KG1 (cell line): ENCODE measurements at regions not wholly inside any gene's neighbourhood (a gene's known extent, or its start where the extent isn't known, plus 50 kb on each side); places are given as distances from the start of the nearest gene placed in this dataset.

Experiments
- DNase-seq: peaks from one replicate; lab custom pipeline; 2025; lab: John Stamatoyannopoulos, UW

DNA sequence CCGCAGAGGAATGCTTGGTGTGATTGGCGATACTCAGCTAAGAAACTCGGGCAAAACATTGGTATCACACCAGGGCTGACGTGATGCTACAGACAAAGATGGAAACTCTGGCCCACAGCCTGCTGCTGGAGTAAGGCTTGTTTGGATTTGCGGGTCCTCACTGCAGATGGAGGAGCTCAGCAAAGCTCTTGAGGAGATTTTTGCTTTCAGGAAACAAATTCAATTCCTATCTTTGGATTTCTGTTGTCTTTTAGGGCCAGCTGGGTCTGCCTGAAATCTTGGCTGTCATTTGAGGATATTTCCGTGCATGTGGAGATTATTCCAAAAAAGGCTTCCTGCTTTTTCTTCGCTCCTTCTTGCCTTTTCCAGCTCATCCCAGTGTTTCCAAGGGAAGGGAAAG lies 475.8 kb downstream of the TSN start:
- no peak for DNase-seq

DNA sequence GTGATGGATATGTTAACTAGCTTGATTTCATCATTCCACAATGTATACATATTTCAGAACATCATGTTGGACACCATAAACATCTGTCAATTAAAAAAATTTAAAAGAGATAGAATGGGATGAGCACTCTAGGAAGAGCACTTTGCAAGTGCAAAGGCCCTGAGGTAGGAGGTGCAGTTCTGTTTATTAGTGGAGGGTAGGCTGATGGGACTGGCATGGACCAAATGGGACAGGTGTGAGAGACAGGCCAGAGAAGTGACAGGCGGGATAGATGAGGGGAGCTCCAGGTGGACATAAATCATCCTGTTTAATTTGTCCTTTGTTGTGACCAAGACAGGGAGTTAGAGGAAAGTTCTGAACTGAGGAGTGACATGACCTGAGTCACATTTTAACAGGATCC lies 477.9 kb downstream of the TSN start:
- DNase-seq = no peak

DNA sequence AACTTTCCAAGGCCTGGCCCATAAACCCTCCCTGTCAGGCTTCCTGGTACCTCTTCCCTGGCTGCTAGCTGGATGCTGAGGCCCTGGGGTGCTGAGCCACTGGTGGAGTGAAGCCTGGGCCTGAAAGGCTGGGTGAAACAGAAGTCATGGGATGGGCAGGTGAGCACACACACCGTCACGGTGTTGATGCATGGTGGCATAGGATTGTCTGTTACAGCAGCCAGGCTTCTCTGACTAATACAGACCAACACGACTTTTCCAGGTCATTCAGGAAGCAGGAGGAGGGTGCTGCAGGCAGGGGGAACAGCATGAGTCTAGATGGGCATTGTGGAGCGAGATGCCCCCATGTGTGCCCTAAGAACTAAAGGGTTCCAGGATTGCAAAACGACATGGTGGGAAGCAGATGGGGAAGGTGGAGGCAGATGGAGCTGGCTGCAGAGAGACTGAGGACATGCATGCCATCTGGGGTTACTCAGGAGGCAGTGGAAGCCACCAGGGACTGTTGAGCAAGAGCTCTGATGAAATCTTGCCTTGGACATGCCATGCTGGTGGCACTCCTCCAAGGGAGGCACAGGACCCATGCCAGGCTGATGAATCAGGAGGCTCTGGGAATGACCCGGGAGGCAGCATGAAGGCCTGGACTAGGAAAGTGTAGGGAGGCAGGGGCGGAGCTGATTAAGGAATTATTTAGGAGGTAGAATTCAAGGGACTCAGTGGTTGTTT lies 480.9 kb downstream of the TSN start:
- DNase-seq = no peak

DNA sequence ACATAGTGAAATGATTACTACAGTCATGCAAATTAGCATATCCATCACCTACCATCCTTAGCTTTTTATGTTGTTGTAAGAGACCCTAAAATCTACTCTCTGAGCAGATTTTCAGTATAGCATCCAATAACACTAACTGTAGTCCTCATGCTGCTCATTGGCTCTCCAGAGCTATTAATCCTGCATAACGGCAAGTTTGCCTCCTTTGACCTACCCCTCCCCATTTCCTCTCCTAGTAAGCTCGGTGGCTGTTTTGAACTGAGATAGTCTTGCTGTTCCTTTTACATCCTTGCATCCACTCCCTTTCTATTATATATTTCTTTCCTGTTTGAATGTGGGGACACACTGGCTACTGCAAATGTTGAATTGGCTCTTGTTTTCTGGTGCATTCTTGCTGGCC lies 481.5 kb downstream of the TSN start:
- DNase-seq = no peak

DNA sequence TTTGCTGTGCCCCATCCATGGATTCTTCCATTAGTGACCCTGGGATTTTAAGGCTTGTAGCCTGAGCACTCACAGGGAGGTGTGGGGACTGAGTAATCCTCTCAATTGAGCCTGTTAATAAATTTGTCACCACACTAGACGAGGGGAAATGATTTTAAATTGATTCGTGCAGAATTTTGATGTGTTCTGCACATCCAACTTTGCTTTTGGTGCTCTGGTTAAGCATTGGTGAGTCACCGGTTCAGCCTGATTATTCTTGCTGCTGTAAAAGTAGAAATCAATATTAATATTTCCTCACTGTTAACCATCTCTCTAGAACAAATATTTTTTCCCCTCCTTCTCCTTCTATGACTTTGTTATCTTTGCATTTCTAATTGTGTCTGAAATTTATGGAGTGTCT lies 482.0 kb downstream of the TSN start:
- DNase-seq = no peak

DNA sequence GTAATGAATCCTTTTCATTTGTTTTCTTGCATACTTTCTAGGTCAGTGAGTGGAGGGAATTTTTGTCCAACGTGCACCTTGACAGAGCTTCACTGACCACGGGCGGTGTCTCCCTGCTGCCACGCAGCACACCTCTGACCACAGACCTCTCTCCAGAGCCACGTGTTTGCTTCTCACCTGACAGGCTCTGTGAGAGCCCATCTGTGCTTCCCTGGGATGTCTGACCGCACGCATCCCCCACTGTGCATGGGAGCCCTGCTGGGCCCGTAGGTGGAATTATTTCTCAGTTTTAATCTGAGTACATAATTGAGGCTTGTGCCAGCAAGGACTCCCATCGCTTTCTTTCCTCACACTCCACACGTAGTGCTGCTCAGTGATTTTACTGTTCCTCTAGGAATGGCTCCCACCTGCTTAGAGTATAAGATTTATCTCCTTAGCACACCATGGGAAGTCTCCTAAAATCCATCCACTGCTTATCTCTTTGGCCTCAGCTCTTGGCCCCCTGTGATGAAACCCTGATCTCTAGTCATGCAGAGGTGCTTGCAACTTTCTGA lies 482.6 kb downstream of the TSN start:
- no peak for DNase-seq

DNA sequence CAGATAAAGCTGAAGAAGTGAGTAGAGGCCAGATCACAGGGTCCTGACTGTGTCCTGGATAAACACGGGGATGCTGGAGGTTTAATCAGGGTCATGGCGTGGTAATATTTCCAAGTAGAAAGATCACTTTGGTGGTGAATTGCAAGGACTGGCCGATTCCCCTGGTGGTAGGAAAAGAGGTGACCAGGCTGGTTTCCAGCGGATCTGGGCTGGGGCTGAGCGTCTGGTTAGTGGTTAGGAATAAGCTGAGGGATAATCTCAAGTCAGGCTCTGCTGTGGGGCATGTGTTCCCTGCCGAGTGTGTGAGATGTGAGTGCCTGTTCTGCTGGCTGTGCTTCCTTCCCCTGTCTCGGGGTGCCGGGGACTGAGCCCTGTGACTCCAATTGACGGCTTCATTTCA lies 484.0 kb downstream of the TSN start:
- no peak for DNase-seq

DNA sequence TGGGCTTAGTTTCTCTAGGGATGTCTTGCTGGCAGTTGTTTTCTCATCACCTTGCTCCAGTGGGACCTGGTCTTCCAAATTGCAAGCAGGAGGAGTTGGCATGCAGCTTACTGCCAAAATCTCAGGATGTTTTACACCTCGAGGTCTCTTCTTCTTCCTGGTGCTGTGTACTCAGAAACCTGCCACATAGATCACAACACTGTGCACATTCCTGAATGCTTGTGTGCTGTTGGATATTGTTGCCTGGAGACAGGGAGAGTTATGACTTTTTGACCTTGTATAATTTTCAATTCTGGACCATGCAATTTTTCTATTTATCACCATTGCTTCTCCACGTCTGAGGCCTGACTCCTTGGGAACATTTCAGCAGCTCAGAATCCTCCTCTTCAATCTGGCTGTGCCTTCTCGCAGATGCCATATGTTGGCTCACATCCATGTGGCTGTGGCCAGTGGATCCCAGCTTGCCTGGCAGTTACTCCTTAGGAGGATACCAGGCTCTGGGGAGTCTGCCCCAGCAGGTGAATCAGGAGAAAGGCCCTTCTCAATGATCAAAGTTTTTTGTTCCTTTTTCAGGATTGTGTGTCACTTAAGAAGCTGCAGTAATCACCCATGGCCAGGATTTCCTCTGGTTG lies 489.3 kb downstream of the TSN start:
- DNase-seq = peak; percentile 4

DNA sequence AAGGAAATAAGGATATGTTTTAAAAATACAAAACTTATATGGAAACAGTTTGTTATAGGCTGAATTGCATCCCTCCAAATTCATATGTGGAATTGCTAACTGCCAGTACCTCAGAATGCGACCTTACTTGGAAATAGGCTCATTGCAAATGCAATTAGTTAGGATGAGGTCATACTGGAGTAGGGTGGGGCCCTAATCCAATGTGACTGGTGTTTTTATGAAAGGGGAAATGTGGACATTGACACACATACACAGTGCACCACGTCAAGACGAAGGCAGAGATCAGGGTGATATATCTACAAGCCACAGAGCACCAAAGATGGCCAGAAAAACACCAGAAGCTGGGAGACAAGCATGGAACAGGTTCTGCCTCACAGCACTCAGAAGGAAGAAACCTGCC lies 494.2 kb downstream of the TSN start:
- no peak for DNase-seq

DNA sequence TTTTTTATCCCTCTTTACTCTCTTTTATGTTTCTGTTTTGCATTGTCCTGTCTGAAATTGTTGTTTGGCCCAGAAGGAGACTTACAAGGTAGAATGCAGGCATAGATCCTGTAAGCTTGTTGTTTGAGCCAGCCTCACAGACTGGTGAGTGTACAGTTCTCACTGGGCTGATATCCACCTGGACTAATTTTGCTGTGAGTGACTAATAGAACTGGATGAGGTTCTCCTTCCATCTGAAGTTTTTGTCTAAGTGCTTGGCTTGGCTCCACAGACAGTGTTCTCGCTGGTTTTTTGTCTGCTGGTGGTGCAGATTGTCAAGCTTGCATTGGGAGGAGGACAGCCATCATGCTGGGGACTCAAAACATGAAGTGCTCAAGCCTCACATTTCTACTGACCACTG lies 495.7 kb downstream of the TSN start:
- DNase-seq = no peak

DNA sequence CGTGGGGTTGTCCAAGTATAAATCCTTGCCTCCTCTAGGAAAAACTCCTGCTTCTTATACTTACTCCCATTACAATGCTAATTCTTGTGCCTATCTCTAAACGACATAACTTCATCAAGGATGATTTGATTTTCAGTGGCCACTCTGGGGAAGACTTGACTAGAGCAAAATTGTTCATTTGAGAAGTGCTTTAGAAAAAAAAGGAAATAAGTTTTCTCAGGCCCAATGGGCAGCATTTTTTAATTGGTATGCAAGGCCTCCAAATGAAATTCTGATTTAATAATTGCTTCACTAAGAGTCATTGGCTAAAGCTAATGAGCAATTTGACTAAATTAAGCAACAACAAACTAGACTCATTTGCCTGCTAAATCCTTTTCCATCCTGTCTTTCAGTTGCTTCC lies 496.1 kb downstream of the TSN start:
- no peak for DNase-seq

DNA sequence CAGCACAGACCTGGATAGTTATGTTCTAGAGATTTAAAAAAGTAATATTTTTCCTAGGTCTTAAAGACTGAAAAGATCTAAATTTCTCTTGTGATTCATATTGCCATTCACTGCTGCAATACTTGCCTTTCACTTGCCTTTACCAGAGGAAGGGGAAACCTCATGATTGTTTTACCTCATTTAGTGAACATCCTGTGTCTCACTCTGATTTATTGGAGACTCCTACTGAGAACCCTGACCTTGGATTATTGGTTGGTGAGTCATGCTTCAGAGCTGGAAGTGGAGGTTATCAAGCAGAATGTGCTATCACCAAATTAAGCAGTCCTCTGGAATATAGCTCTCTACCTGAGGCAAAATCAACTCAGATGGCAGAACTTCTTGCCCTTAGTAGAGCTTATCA lies 500.5 kb downstream of the TSN start:
- DNase-seq = no peak

DNA sequence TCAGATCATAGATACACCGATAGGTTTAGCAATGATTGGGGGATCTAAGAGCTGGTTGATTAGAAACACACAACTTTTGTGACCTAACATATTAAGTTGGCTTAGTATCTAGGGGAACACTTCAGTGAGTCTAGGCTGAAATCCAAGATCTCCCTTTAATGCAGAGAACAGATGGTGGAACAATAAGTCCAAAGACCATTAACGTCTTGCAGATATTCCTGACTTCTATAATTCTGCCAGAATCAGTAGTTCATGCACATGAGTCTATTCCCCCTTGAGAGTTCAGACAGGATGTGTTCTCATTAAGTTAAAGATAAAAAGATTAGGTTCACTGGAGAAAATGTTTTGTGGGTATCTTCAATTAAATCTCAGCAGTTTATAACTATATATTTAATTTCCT lies 506.5 kb downstream of the TSN start:
- DNase-seq = no peak

DNA sequence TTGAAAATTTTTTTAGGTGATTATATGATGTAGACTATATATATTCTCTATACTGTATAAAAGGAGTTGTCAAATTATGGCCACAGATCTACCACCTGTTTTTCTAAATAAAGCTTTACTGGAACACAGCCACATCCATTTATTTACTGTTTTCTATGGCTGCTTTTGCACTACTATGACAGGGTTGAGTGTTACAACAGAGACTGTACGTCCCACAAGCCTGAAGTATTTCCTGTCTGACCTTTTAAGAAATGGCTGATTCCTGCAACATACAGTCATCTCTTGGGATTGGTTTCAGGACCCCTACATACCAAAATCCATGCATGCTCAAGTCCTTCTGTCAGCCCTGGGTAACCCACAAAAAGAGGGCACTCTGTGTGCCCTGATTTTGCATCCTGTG lies 508.3 kb downstream of the TSN start:
- DNase-seq = no peak

DNA sequence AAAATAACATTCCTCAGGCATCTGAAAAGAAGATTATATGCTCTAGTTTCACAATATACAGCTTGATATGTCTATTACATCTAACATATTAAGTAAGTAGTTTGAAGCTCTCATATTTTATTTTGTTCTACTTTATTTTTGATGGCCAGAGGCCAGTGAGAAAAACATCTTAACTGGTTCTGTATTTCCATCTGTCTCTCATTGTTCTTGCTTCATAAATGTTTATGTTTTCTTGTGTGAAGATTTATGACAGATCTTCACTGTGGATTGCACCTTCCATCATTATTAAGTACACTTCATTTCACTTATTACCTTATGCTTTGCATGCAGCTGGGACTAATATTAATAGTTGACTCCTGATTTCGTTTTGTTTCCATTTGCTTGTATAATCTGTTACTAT lies 511.2 kb downstream of the TSN start:
- DNase-seq = no peak

DNA sequence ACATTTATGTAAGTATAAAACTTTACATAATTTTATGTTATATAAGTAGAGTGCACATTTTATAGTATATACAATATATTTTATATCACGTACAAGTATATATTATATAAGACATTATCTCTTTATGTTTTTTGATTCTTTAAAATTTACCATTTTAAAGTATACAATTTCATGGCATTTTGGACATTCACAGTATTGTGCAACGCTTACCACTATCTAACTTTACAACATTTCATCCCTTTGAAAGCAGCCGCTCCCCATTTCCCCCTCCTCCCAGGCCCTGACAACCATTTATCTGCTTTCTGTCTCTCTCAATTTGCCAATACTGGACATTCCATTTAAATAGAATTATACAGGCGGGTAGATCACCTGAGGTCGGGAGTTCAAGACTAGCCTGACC lies 512.5 kb downstream of the TSN start:
- no peak for DNase-seq

DNA sequence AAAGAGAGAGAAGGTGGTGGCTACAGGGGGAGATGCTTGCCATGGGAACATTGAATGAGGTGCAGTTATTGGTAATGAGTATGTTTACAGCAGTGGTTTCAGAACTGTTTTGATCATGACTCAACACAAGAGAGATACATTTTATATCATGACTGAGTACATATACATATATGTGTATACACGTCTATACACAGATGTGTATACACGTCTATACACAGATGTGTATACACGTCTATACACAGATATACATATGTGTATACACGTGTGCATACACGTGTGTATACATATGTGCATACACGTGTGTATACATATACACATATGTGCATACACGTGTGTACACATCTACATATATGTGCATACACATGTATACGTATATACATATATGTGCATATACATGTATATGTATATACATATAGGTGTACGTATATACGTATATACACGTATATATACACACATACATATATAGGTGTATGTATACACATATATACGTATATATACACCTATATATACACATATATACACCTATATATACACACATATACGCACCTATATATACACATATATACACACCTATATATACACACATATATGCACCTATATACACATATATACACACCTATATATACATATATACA lies 518.5 kb downstream of the TSN start:
- no peak for DNase-seq

DNA sequence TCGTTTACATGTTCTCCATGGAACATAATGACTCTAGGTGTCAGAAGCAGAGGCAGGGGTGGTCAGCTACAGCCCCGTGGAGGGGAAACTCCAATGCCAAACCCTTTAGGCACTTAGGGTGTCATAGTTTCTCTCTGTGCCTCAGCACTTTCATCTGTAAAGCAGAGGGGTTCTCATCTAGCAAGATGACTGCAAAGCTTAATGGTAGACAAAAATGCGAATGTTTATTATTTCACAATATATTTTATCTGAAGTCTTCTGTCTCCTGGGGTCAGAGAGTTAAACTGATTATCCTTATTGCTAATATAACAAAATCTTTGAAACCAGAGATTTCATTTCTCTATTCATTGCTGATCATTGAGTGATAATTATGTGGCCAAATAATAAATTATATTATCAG lies 522.5 kb downstream of the TSN start:
- no peak for DNase-seq

DNA sequence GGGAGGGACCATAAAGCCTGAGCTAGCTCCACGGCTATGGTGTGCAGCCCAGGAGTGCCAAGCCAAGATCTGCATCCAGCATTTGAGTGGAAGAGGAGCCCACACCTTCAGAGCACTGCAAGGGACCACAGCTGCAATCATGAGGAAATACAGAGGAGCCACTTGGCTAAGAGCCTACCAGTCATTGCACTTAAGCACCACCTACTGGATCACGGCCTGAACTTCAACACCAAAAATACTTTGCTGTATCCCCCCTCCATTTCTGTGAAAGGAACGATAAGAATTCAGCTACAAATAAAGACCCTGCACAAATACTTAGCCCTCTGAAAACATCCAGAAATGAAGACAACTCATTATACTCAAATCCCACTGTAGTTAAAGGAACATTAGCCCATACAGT lies 545.3 kb downstream of the TSN start:
- DNase-seq = no peak

DNA sequence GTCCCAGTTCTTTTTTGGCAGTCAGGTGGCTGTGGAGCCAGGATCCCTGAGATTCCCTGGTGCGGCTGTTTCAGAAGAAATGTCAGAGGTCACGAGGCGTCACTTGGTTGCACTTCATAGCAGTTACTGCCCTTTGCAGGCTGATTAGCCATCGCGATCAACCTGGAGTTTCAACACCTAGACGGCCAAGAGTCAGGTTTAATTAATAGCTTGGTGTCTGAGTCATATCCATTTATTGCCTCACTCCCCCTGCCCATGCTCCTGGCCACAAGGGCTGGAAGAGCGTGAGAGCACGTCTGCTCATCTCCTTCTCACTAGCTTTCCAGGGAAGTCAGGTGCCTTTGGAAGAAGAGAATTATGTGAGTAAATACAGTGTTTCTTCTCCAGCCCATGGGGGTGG lies 552.3 kb downstream of the TSN start:
- DNase-seq = no peak

DNA sequence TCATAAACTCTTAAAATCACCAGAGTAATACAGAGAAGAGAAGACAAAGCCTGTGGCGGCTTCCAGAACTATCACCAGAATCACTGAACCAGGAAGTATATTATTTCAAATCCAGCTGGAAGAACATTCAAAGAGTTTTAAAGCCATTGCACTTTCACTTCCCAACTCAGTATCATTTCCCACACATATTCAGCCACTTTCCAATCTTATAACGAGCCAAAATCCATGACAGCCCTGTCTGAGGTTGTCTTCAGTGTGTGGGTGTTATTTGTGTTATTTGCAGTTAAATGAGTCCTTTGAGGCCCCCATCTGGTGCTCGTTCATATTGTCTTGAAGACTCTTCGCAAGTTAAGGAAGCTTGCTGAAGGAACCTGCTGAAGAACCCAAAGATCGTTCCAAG lies 559.9 kb downstream of the TSN start:
- no peak for DNase-seq

DNA sequence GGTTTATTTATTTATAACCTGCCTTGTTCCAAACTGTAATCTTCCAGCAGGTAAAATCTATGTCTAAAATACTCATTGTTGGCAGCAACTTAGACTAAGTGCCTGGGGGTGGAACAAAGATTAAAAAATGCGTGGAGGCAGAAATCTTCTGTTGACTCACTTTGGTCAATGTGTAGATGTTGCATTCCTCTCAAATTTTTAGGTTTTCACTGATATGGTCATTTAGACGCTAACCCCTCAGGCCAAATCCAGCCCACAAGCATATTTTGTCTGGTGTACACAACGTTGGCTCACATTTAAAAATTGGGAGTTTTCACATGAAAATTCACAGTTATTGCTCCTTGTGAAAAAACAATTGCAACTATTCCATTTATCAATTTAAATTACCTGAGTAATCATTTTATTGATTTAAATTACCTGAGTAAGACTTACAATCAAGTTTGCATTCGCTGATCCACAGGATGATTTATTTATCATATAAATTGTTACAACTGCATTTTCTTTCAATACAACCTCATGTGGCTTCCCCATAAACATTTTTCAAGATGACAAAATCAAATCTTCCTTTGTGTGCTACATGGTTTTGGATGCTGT lies 564.2 kb downstream of the TSN start:
- DNase-seq = no peak

DNA sequence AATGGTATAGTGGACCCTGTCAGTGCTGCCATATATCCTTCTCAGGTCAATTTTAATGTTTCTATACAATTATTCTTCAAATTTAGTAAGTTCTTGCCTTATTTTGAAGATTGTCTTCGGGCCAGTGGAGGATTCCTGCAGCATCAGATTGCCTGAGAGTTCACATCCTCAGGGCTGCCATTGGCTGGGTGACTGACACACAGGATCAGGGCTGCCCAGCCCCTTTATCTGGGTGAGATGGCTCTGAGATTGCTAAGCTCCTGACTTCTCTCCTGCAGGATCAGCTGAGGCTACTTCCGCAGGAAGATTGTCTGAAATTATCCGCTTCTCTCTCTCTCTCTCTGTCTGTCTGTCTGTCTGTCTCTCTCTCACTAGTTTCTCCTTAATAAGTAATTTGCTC lies 567.4 kb downstream of the TSN start:
- DNase-seq = no peak
